Kidney epithelial cell (primary cell): ENCODE measurements at regions not wholly inside any gene's neighbourhood (a gene's known extent, or its start where the extent isn't known, plus 50 kb on each side); places are given as distances from the start of the nearest gene placed in this dataset.
"Not testable (repeated sequence)": the region's sequence is repeated elsewhere in the genome, so short reads cannot be mapped to it uniquely, and the experiment has no call there.

Source experiments
- DNase-seq: peaks from one replicate; pipeline ENCODE4 v3.0.0-alpha.2; 2010; ENCODE audit warnings: low read depth
- H3K27me3 ChIP-seq: 2 replicates; pipeline ENCODE4 v1.6.0; 2011; ENCODE audit warnings: low read length; ENCODE audit not compliant: control insufficient read depth, insufficient read depth
- H3K36me3 ChIP-seq: 2 replicates; pipeline ENCODE4 v1.5.1; 2011; ENCODE audit warnings: low read length; ENCODE audit not compliant: control insufficient read depth, insufficient read depth
- H3K4me3 ChIP-seq: 2 replicates; pipeline ENCODE4 v1.5.1; 2011; ENCODE audit warnings: low read depth, mild to moderate bottlenecking, control low read depth, low read length
- TF ChIP-seq, protein P1 (sequence below): IDR thresholded peaks from 2 replicates; pipeline ENCODE4 v1.5.1; 2011; ENCODE audit warnings: mild to moderate bottlenecking, moderate library complexity, low read length, control low read depth, inconsistent platforms; ENCODE audit not compliant: insufficient read depth, poor library complexity, severe bottlenecking

DNA sequence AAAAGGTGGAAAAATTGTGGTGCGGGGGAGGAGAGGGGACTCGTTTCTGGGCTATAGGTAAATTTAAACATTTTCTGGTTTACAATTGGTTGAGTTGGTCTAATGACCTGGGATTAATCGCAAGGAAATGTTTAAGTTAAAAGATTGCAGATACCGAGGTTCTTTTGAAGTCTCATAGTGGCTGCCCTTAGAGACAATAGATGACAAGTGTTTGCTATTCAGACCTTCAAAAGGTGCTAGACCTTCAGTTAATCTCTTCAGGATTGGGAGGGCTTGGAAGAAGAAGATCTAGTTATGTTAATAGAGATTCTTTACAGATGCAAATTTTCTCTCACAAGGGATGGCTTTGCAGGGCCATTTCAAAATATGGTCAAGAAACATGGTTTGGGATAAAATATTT is 2286.1 kb upstream of the AGA start:
- TF ChIP-seq, protein P1, sequence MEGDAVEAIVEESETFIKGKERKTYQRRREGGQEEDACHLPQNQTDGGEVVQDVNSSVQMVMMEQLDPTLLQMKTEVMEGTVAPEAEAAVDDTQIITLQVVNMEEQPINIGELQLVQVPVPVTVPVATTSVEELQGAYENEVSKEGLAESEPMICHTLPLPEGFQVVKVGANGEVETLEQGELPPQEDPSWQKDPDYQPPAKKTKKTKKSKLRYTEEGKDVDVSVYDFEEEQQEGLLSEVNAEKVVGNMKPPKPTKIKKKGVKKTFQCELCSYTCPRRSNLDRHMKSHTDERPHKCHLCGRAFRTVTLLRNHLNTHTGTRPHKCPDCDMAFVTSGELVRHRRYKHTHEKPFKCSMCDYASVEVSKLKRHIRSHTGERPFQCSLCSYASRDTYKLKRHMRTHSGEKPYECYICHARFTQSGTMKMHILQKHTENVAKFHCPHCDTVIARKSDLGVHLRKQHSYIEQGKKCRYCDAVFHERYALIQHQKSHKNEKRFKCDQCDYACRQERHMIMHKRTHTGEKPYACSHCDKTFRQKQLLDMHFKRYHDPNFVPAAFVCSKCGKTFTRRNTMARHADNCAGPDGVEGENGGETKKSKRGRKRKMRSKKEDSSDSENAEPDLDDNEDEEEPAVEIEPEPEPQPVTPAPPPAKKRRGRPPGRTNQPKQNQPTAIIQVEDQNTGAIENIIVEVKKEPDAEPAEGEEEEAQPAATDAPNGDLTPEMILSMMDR, result no peak
- Histone ChIP-seq H3K36me3 (no peaks in the 10 kb centered on the region), H3K4me3 (no peak overlapping the region), H3K27me3 (no peaks in the 10 kb centered on the region)
- no peak for DNase-seq

DNA sequence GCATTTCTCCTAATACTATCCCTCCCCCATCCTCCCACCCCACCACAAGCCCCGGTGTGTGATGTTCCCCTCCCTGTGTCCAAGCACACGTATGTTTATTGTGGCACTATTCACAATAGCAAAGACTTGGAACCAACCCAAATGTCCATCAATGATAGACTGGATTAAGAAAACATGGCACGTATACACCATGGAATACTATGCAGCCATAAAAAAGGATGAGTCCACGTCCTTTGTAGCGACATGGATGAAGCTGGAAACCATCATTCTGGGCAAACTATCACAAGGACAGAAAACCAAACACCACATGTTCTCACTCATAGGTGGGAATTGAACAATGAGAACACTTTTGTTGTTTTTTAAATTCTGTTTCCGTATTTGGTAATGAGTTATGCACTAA is 2294.6 kb upstream of the AGA start:
- not testable (repeated sequence) for H3K4me3 ChIP-seq, H3K36me3 ChIP-seq, DNase-seq, H3K27me3 ChIP-seq

DNA sequence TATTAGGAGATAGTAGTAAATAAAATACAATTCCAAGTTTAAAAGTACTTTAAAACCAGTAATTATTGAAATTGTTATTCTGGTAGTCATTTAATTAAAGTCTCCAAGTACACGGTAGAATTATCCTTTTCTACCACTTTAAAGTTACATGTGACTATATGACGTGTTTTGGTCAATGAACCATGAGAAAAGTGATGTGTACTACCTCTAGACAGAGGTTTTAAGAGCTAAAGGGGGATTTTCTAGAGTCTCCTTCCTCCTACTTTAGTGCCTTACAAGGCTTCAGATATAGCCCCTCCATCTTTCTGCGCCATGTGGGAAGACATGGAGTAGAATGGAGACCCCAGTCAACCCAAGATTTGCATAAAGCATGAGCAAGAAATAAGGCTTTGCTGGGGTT is 2296.6 kb upstream of the AGA start:
- Histone ChIP-seq H3K36me3 (no peaks in the 10 kb centered on the region), H3K27me3 (no peaks in the 10 kb centered on the region), H3K4me3 (no peak overlapping the region)
- no peak for DNase-seq
- TF ChIP-seq, protein P1, result no peak

DNA sequence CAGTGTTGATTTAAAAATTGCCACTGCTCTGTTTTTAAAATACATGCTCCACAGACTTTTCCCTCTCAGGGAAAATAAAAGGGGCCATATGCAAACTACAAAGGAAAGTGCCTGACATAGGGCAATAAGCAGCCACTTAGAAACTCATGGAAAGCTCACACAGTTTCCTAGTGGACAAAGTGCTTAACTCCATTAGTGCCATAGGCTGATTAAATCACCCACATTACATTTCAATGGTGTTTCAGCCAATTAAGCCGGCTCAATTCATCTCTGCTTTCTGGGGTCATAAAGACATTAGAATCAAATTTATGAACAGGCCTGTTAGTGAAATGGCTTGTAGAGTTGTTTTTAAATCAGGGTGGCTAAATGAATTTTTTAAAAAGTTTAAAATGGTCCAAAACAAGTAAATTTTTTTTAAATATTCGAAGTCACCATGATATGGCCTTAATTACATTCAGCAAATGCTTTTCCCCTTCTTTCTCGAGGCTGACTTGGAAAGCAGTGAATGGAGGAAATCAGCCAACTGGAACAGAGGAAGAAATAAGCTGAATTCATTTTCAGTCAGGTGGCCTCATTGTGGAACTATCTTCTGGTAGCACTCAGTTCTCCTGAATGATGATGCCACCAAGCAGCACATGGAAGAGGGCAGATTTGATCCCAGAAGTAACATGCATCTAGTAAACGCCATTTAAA is 2305.1 kb upstream of the AGA start:
- DNase-seq, result no peak
- Histone ChIP-seq H3K27me3 (no peaks in the 10 kb centered on the region), H3K4me3 (no peak overlapping the region), H3K36me3 (no peaks in the 10 kb centered on the region)
- TF ChIP-seq, protein P1, result no peak

DNA sequence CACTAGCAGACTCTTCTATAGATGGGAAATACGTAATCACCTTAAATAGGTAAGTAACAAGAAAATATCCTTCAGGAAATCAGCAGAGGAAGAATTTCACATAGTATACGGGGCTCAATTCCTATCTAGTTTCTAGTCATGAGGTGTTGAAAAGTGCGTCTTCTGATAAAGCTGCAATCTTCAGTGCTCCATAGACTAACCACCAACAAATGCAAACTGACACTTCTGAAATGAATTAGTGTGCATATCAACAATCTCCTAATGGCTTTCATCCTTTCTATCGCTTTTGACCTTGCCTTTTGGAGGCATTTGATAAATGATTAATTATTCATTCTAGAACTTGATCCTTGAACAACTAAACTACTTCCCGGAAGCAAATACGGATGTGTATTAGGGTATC is 2306.6 kb upstream of the AGA start:
- no peak for DNase-seq

DNA sequence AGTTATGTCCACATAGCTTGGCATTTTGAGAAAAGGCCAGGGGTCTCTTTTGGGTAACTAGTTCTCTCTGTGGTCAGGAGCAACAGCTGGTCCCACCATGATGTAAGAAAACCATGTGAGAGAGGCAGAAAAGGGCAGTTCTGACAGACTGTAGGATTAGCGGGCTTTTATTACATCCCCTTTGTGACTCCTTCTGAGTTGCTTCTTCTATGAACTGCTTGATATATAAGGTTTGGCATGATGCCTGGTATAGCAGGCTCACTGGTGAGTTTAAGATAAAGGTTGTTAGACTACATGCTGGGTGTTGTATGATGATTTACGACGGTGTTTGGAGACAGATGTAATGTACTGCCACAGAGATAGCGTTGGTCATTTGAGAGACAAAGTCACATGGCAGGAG is 2308.1 kb upstream of the AGA start:
- H3K4me3 ChIP-seq, result no peak overlapping the region
- DNase-seq, result no peak
- TF ChIP-seq, protein P1, result no peak
- H3K36me3 ChIP-seq, result no peaks in the 10 kb centered on the region
- no peaks in the 10 kb centered on the region for H3K27me3 ChIP-seq

More for the DNA sequence above, 2306.6 kb upstream of the AGA start:
- Histone ChIP-seq H3K36me3 (no peaks in the 10 kb centered on the region), H3K27me3 (no peaks in the 10 kb centered on the region), H3K4me3 (no peak overlapping the region)
- TF ChIP-seq, protein P1, result no peak
